IMR-90 (cell line): ENCODE measurements at regions not wholly inside any gene's neighbourhood (a gene's known extent, or its start where the extent isn't known, plus 50 kb on each side); places are given as distances from the start of the nearest gene placed in this dataset.

Experiments used
- ATAC-seq: fragments of 200-7000 bp; cut with Tn5 transposase; 2 replicates; pipeline ENCODE4 v1.9.1; 2020; ENCODE audit warnings: low read depth, mild to moderate bottlenecking, moderate library complexity
- BruUV-seq: library from RNA; stranded (reverse); fragments of 400-500 nt; replicated peaks from 2 replicates; lab custom pipeline; 2021; lab: Mats Ljungman, UMichigan
- CTCF ChIA-PET: fragments of 300-600 bp; formaldehyde crosslinking; extraction: SDS; loops from one replicate; lab custom pipeline; 2021; ENCODE audit warnings: antibody characterized with exemption; lab: Yijun Ruan, JAX
- POLR2A ChIA-PET: fragments of 300-600 bp; sonication (Branson Sonifier 250); formaldehyde crosslinking; loops from one replicate; lab custom pipeline; 2022; ENCODE audit warnings: antibody characterized with exemption; ENCODE audit not compliant: unreplicated experiment; lab: Charles Lee
- DNase-seq: peaks from one replicate; pipeline ENCODE4 v3.0.0; 2013
- H2AFZ ChIP-seq: replicated peaks from 2 replicates; pipeline ENCODE3; 2013; ENCODE audit warnings: low read length, mild to moderate bottlenecking; ENCODE audit not compliant: poor library complexity
- H2AK5ac ChIP-seq: 2 replicates; pipeline ENCODE4 v1.6.1; 2013; ENCODE audit warnings: low read depth, low read length, inconsistent platforms
- H2AK9ac ChIP-seq: replicated peaks from 2 replicates; pipeline ENCODE3; 2013; ENCODE audit warnings: mild to moderate bottlenecking, low read depth, low read length, moderate library complexity; ENCODE audit not compliant: poor library complexity
- H2BK120ac ChIP-seq: 2 replicates; pipeline ENCODE4 v1.6.1; 2013; ENCODE audit warnings: low read depth, low read length, inconsistent platforms
- H2BK15ac ChIP-seq: 3 replicates; pipeline ENCODE4 v1.6.1; 2013; ENCODE audit warnings: low read depth, low read length, inconsistent platforms
- H2BK20ac ChIP-seq: 2 replicates; pipeline ENCODE4 v1.6.1; 2013; ENCODE audit warnings: low read depth, mild to moderate bottlenecking, inconsistent platforms, low read length, moderate library complexity
- H2BK5ac ChIP-seq: 2 replicates; pipeline ENCODE4 v1.6.1; 2013; ENCODE audit warnings: mild to moderate bottlenecking, low read depth, low read length, inconsistent platforms; ENCODE audit not compliant: poor library complexity, severe bottlenecking
- H3K14ac ChIP-seq: replicated peaks from 2 replicates; pipeline ENCODE4 v1.6.1; 2013; ENCODE audit warnings: low read depth, low read length, inconsistent platforms
- H3K18ac ChIP-seq: 2 replicates; pipeline ENCODE4 v1.6.1; 2013; ENCODE audit warnings: low read depth, low read length, control low read depth
- H3K23ac ChIP-seq: 2 replicates; pipeline ENCODE4 v1.6.1; 2013; ENCODE audit warnings: low read depth, low read length, inconsistent platforms
- H3K27ac ChIP-seq: 2 replicates; pipeline ENCODE4 v1.5.1; 2013; ENCODE audit warnings: mild to moderate bottlenecking, control low read depth, low read length; ENCODE audit not compliant: insufficient read depth
- H3K27me3 ChIP-seq: 2 replicates; pipeline ENCODE4 v1.6.1; 2013; ENCODE audit warnings: low read length; ENCODE audit not compliant: control insufficient read depth, insufficient read depth
- H3K36me3 ChIP-seq: 2 replicates; pipeline ENCODE4 v1.6.1; 2013; ENCODE audit warnings: low read length, mixed read lengths; ENCODE audit not compliant: control insufficient read depth, insufficient read depth
- H3K4ac ChIP-seq: 2 replicates; pipeline ENCODE4 v1.6.1; 2013; ENCODE audit warnings: low read depth, low read length, inconsistent platforms
- H3K4me1 ChIP-seq: 2 replicates; pipeline ENCODE4 v1.6.1; 2013; ENCODE audit warnings: low read length, mixed read lengths; ENCODE audit not compliant: control insufficient read depth, insufficient read depth
- H3K4me2 ChIP-seq: 2 replicates; pipeline ENCODE4 v1.6.1; 2013; ENCODE audit warnings: low read depth, mild to moderate bottlenecking, control low read depth, low read length, moderate library complexity
- H3K4me3 ChIP-seq: 2 replicates; pipeline ENCODE4 v1.5.1; 2013; ENCODE audit warnings: low read depth, mild to moderate bottlenecking, control low read depth, low read length, moderate library complexity; ENCODE audit not compliant: insufficient read depth
- H3K56ac ChIP-seq: 2 replicates; pipeline ENCODE4 v1.6.1; 2013; ENCODE audit warnings: low read length, inconsistent platforms; ENCODE audit not compliant: insufficient read depth; ENCODE audit errors: extremely low read depth
- H3K79me1 ChIP-seq, 2 experiments: 2 replicates each; pipeline ENCODE4 v1.6.1; 2013; ENCODE audit warnings: low read length in 2 of 2, inconsistent platforms in 1 of 2, low read depth in 1 of 2
- H3K9ac ChIP-seq: 2 replicates; pipeline ENCODE4 v1.6.1; 2013; ENCODE audit warnings: low read depth, low read length, control low read depth
- H3K9me1 ChIP-seq: 2 replicates; pipeline ENCODE4 v1.6.1; 2013; ENCODE audit warnings: low read length, inconsistent platforms; ENCODE audit not compliant: insufficient read depth
- H3K9me3 ChIP-seq: 2 replicates; pipeline ENCODE4 v1.6.1; 2013; ENCODE audit warnings: low read length; ENCODE audit not compliant: control insufficient read depth, insufficient read depth
- H4K20me1 ChIP-seq: 2 replicates; pipeline ENCODE4 v1.6.1; 2013; ENCODE audit warnings: low read length, inconsistent platforms; ENCODE audit not compliant: insufficient read depth
- H4K5ac ChIP-seq: 2 replicates; pipeline ENCODE4 v1.6.1; 2013; ENCODE audit warnings: mild to moderate bottlenecking, low read depth, low read length, control low read depth
- H4K8ac ChIP-seq, 2 experiments: 2 replicates each; pipeline ENCODE4 v1.6.1; 2013; ENCODE audit warnings: low read depth in 2 of 2, low read length in 2 of 2, control low read depth in 1 of 2, inconsistent platforms in 1 of 2
- H4K91ac ChIP-seq: 2 replicates; pipeline ENCODE4 v1.6.1; 2013; ENCODE audit warnings: low read depth, low read length, inconsistent platforms; ENCODE audit not compliant: insufficient read depth
- CEBPB ChIP-seq: IDR thresholded peaks from 2 replicates; pipeline ENCODE4 v1.6.1; 2012; ENCODE audit warnings: low read depth, low read length, improper control_type of control experiment
- FOS ChIP-seq: fragments of 150-350 bp; IDR thresholded peaks from 2 replicates; pipeline ENCODE4 v1.6.1; 2016; ENCODE audit warnings: low read depth, low read length
- MXI1 ChIP-seq: IDR thresholded peaks from 2 replicates; pipeline ENCODE4 v1.6.1; 2012; ENCODE audit warnings: low read depth, mild to moderate bottlenecking, low read length, moderate library complexity, borderline replicate concordance
- SMC3 ChIP-seq: fragments of 150-350 bp; IDR thresholded peaks from 2 replicates; pipeline ENCODE4 v1.6.1; 2016; ENCODE audit warnings: low read depth, mild to moderate bottlenecking, antibody characterized with exemption, low read length, moderate library complexity
- WGBS, 2 experiments: methylation state at CpG; one replicate each; pipeline versions ENCODE4 v1.1.5 to v1.1.7; 2013; ENCODE audit warnings: missing lambda C conversion rate in 2 of 2; ENCODE audit not compliant: insufficient read length in 1 of 2; ENCODE audit errors: extremely low coverage in 2 of 2; 5-methylcytosine and 5-hydroxymethylcytosine counted together
- dilution Hi-C: fragments of 300-500 bp; cut with HindIII; formaldehyde crosslinking; loops from one replicate; pipeline ENCODE4 v1.14.3; 2018; ENCODE audit warnings: low sequenced_read_pairs; ENCODE audit not compliant: unreplicated experiment
- in situ Hi-C: fragments of 300-500 bp; cut with MboI; formaldehyde crosslinking; loops from 3 replicates; pipeline ENCODE4 v1.14.3; 2019; ENCODE audit warnings: low sequenced_read_pairs, inconsistent platforms, mixed read lengths
- intact Hi-C: fragments of 100-400 bp; cut with micrococcal nuclease; formaldehyde crosslinking; loops from 2 replicates; pipeline ENCODE4 v1.10.0; 2022

- H2AFZ ChIP-seq = no peak overlapping the region
- dilution Hi-C loops = no loop called here
- no peak overlapping the region for H2BK5ac ChIP-seq
- H3K4ac ChIP-seq = 0 out of 2 replicates have a peak overlapping the region, but pooled peaks have one; percentile 32
- intact Hi-C loops = no loop called here
- no TSS peak for BruUV-seq
- H2BK20ac ChIP-seq = peak overlapping the region; percentile 29; the same call in 1 of the 2 replicates
- H4K5ac ChIP-seq = no peak overlapping the region
- H3K79me1 ChIP-seq = no peaks in the 10 kb centered on the region
- H3K23ac ChIP-seq = no peak overlapping the region
- no peak overlapping the region for H3K9ac ChIP-seq
- H3K9me1 ChIP-seq = no peaks in the 10 kb centered on the region
- peak overlapping the region; percentile 31; the same call in 1 of the 2 replicates for H2AK5ac ChIP-seq
- peaks cover 6% of the 10 kb centered on the region; the same call in 1 of the 2 replicates for H3K4me1 ChIP-seq
- no peak for TF ChIP-seq CEBPB
- no peak for TF ChIP-seq SMC3
- no peak for TF ChIP-seq FOS
- TF ChIP-seq MXI1 = no peak
- in situ Hi-C loops = no loop called here
- H4K20me1 ChIP-seq = no peaks in the 10 kb centered on the region
- H3K14ac ChIP-seq = 0 out of 2 replicates have a peak overlapping the region, but pooled peaks have one; percentile 29
- no CpG with 5 or more reads among the region's 1 CpG for WGBS, 2 experiments
- H3K4me2 ChIP-seq = no peak overlapping the region
- no peak overlapping the region for H4K91ac ChIP-seq
- H3K56ac ChIP-seq = no peak overlapping the region
- no peaks in the 10 kb centered on the region for H3K27me3 ChIP-seq
- H2BK120ac ChIP-seq = no peak overlapping the region
- 0 out of 2 replicates have a peak, but pooled peaks have one; percentile 6 for ATAC-seq
- no peak overlapping the region for H4K8ac ChIP-seq
- POLR2A ChIA-PET = no interaction called here
- no peaks in the 10 kb centered on the region for H3K36me3 ChIP-seq
- no peak for DNase-seq
- no peak overlapping the region for H2AK9ac ChIP-seq
- H3K4me3 ChIP-seq = no peak overlapping the region
- H3K18ac ChIP-seq = no peak overlapping the region
- CTCF ChIA-PET = no interaction called here
- no peaks in the 10 kb centered on the region for H3K9me3 ChIP-seq
- H3K27ac ChIP-seq = no peak overlapping the region
- H2BK15ac ChIP-seq = peak overlapping the region; percentile 37; the same call in 1 of the 3 replicates
Observed at GRCh38 chr4:15320121-15320678, 107.6 kb upstream of the C1QTNF7 start.
